Bone marrow (tissue), 2 donors: ENCODE measurements at regions not wholly inside any gene's neighbourhood (a gene's known extent, or its start where the extent isn't known, plus 50 kb on each side); places are given as distances from the start of the nearest gene placed in this dataset.

Experiments
- DNase-seq, 2 donors: peaks; one replicate each; lab custom pipeline; 2025; lab: John Stamatoyannopoulos, UW

GRCh38 chr14:62532181-62532580 is 513.1 kb downstream of the KCNH5 start:
- DNase-seq: no peak

GRCh38 chr14:62546862-62547474 is 498.3 kb downstream of the KCNH5 start:
- DNase-seq: no peak

GRCh38 chr14:62557416-62557815 is 487.8 kb downstream of the KCNH5 start:
- no peak for DNase-seq

- DNase-seq: no peak
Observed at GRCh38 chr14:62558451-62558850, 486.8 kb downstream of the KCNH5 start.

GRCh38 chr14:62585247-62585646 is 460.0 kb downstream of the KCNH5 start:
- DNase-seq: no peak

- DNase-seq: no peak
Observed at GRCh38 chr14:62592877-62593276, 452.4 kb downstream of the KCNH5 start.

GRCh38 chr14:62597143-62597542 is 448.1 kb downstream of the KCNH5 start:
- DNase-seq: no peak

- DNase-seq: no peak
Observed at GRCh38 chr14:62599616-62600385, 445.5 kb downstream of the KCNH5 start.

GRCh38 chr14:62602712-62603111 is 442.5 kb downstream of the KCNH5 start:
- DNase-seq: no peak

- no peak for DNase-seq
Observed at GRCh38 chr14:62604524-62604923, 440.7 kb downstream of the KCNH5 start.

- DNase-seq: no peak
Observed at GRCh38 chr14:62614122-62614521, 431.1 kb downstream of the KCNH5 start.

GRCh38 chr14:62616668-62617067 is 428.6 kb downstream of the KCNH5 start:
- no peak for DNase-seq

- no peak for DNase-seq
Observed at GRCh38 chr14:62626416-62626815, 418.8 kb downstream of the KCNH5 start.

GRCh38 chr14:62629176-62629725 is 416.0 kb downstream of the KCNH5 start:
- no peak for DNase-seq

GRCh38 chr14:62631176-62631575 is 414.1 kb downstream of the KCNH5 start:
- DNase-seq: no peak

- DNase-seq: no peak
Observed at GRCh38 chr14:62632771-62633170, 412.5 kb downstream of the KCNH5 start.

GRCh38 chr14:62645649-62646048 is 399.6 kb downstream of the KCNH5 start:
- DNase-seq: no peak
